Lower leg skin (tissue), 3 donors: ENCODE measurements at regions not wholly inside any gene's neighbourhood (a gene's known extent, or its start where the extent isn't known, plus 50 kb on each side); places are given as distances from the start of the nearest gene placed in this dataset.

Experiments
- CTCF ChIP-seq, 3 donors: fragments of 450-650 bp; IDR thresholded peaks; one replicate each; pipeline ENCODE4 v1.5.1; 2016; ENCODE audit warnings: antibody characterized with exemption in 3 of 3, mild to moderate bottlenecking in 3 of 3, moderate library complexity in 2 of 3
- POLR2A ChIP-seq, 2 donors: fragments of 450-650 bp; IDR thresholded peaks; one replicate each; pipeline ENCODE4 v1.6.1; 2016 to 2017; ENCODE audit warnings: antibody characterized with exemption in 2 of 2, mild to moderate bottlenecking in 1 of 2, moderate library complexity in 1 of 2

GRCh38 chr2:19536136-19536535 is 177.7 kb upstream of the OSR1 start:
- no peak for TF ChIP-seq CTCF (IDR thresholded peaks at IDR 0.05)
- TF ChIP-seq POLR2A (IDR thresholded peaks at IDR 0.05): no peak
